WTC11 (cell line): ENCODE measurements at regions not wholly inside any gene's neighbourhood (a gene's known extent, or its start where the extent isn't known, plus 50 kb on each side); places are given as distances from the start of the nearest gene placed in this dataset.

Experiments used
- ATAC-seq: fragments of 200-7000 bp; cut with Tn5 transposase; 2 replicates; pipeline ENCODE4 v1.10.0; 2021; ENCODE audit warnings: mild to moderate bottlenecking, moderate library complexity
- CTCF ChIA-PET: fragments of 300-600 bp; sonication (Branson Sonifier 250); formaldehyde crosslinking; loops from one replicate; lab custom pipeline; 2021; ENCODE audit warnings: antibody characterized with exemption; lab: Charles Lee
- POLR2A ChIA-PET: fragments of 350-600 bp; sonication (Branson Sonifier 250); formaldehyde crosslinking; loops from one replicate; lab custom pipeline; 2021; ENCODE audit warnings: antibody characterized with exemption; lab: Charles Lee
- DNase-seq: peaks from one replicate; pipeline ENCODE4 v3.0.0; 2021; ENCODE audit warnings: low spot score
- H3K27ac Mint-ChIP-seq: 2 replicates; pipeline ENCODE4 v1.8.0; 2021; ENCODE audit warnings: mixed read lengths
- H3K27me3 Mint-ChIP-seq: 2 replicates; pipeline ENCODE4 v1.8.0; 2021; ENCODE audit warnings: low read depth, mild to moderate bottlenecking, moderate library complexity, mixed read lengths
- H3K36me3 Mint-ChIP-seq: 2 replicates; pipeline ENCODE4 v1.8.0; 2021; ENCODE audit warnings: mixed read lengths
- H3K4me1 Mint-ChIP-seq: 2 replicates; pipeline ENCODE4 v1.8.0; 2022; ENCODE audit warnings: mixed read lengths
- H3K4me3 Mint-ChIP-seq: 2 replicates; pipeline ENCODE4 v1.8.0; 2021; ENCODE audit warnings: mild to moderate bottlenecking, moderate library complexity, mixed read lengths
- H3K9me3 Mint-ChIP-seq: 2 replicates; pipeline ENCODE4 v1.8.0; 2021; ENCODE audit warnings: mixed read lengths
- CBFB ChIP-seq: sonication (generic); formaldehyde crosslinking; IDR thresholded peaks from 2 replicates; pipeline ENCODE4 v1.8.1; 2022; ENCODE audit warnings: mild to moderate bottlenecking, low read depth, missing genetic modification reagents
- CDX4 ChIP-seq: fragments of 250-450 bp; sonication (Bioruptor Pico); IDR thresholded peaks from 2 replicates; pipeline ENCODE4 v1.9.0; 2021; ENCODE audit warnings: moderate library complexity, mild to moderate bottlenecking, inconsistent platforms, borderline replicate concordance
- CTCF ChIP-seq: fragments of 200-600 bp; IDR thresholded peaks from 2 replicates; pipeline ENCODE4 v1.8.0; 2022; ENCODE audit warnings: antibody characterized with exemption
- E2F4 ChIP-seq: sonication (generic); formaldehyde crosslinking; IDR thresholded peaks from 2 replicates; pipeline ENCODE4 v1.8.1; 2022; ENCODE audit warnings: low read depth, mild to moderate bottlenecking, moderate library complexity, missing genetic modification reagents, borderline replicate concordance
- FOXJ3 ChIP-seq: sonication (generic); formaldehyde crosslinking; IDR thresholded peaks from 2 replicates; pipeline ENCODE4 v1.9.0; 2021; ENCODE audit warnings: missing genetic modification reagents, mild to moderate bottlenecking, borderline replicate concordance
- FOXP1 ChIP-seq: sonication (generic); formaldehyde crosslinking; IDR thresholded peaks from 2 replicates; pipeline ENCODE4 v1.8.0; 2022; ENCODE audit warnings: missing genetic modification reagents, mild to moderate bottlenecking, moderate library complexity, borderline replicate concordance
- GRHL2 ChIP-seq: fragments of 250-450 bp; sonication (Bioruptor Pico); IDR thresholded peaks from 2 replicates; pipeline ENCODE4 v1.8.0; 2022; ENCODE audit warnings: mild to moderate bottlenecking, moderate library complexity; ENCODE audit not compliant: insufficient replicate concordance, severe bottlenecking
- HMGA2 ChIP-seq: fragments of 250-450 bp; sonication (Bioruptor Pico); IDR thresholded peaks from 2 replicates; pipeline ENCODE4 v1.4.0; 2021; ENCODE audit warnings: mild to moderate bottlenecking, moderate library complexity
- JUN ChIP-seq: sonication (generic); formaldehyde crosslinking; IDR thresholded peaks from 2 replicates; pipeline ENCODE4 v1.8.0; 2023; ENCODE audit warnings: mild to moderate bottlenecking, missing genetic modification reagents
- MXD4 ChIP-seq: fragments of 250-450 bp; sonication (Bioruptor Pico); IDR thresholded peaks from 2 replicates; pipeline ENCODE4 v1.8.0; 2021; ENCODE audit warnings: mild to moderate bottlenecking, moderate library complexity, borderline replicate concordance
- NR3C1 ChIP-seq: sonication (generic); formaldehyde crosslinking; conservative IDR thresholded peaks from 2 replicates; pipeline ENCODE4 v1.8.1; 2023; ENCODE audit warnings: low read depth, mild to moderate bottlenecking, missing genetic modification reagents
- OVOL2 ChIP-seq: fragments of 250-450 bp; sonication (Bioruptor Pico); IDR thresholded peaks from 2 replicates; pipeline ENCODE4 v1.9.0; 2021; ENCODE audit warnings: mild to moderate bottlenecking, borderline replicate concordance
- SP1 ChIP-seq: sonication (generic); formaldehyde crosslinking; conservative IDR thresholded peaks from 2 replicates; pipeline ENCODE4 v1.8.1; 2022; ENCODE audit warnings: missing genetic modification reagents
- STAT6 ChIP-seq: sonication (generic); formaldehyde crosslinking; conservative IDR thresholded peaks from 2 replicates; pipeline ENCODE4 v1.8.1; 2023; ENCODE audit warnings: mild to moderate bottlenecking, low read depth, missing genetic modification reagents, moderate library complexity
- ZBTB43 ChIP-seq: sonication (generic); formaldehyde crosslinking; IDR thresholded peaks from 2 replicates; pipeline ENCODE4 v1.8.1; 2023; ENCODE audit warnings: mild to moderate bottlenecking, missing genetic modification reagents
- ZMAT4 ChIP-seq: fragments of 250-450 bp; sonication (Bioruptor Pico); IDR thresholded peaks from 2 replicates; pipeline ENCODE4 v1.9.0; 2021; ENCODE audit warnings: mild to moderate bottlenecking
- ZNF121 ChIP-seq: sonication (generic); formaldehyde crosslinking; IDR thresholded peaks from 2 replicates; pipeline ENCODE4 v1.8.0; 2023; ENCODE audit warnings: missing genetic modification reagents
- ZNF232 ChIP-seq: sonication (generic); formaldehyde crosslinking; IDR thresholded peaks from 2 replicates; pipeline ENCODE4 v1.8.0; 2022; ENCODE audit warnings: mild to moderate bottlenecking, missing genetic modification reagents
- ZNF396 ChIP-seq: fragments of 250-450 bp; sonication (Bioruptor Pico); IDR thresholded peaks from 2 replicates; pipeline ENCODE4 v1.8.0; 2021; ENCODE audit warnings: mild to moderate bottlenecking, moderate library complexity, borderline replicate concordance
- ZNF423 ChIP-seq: fragments of 250-450 bp; sonication (Bioruptor Pico); IDR thresholded peaks from 2 replicates; pipeline ENCODE4 v2.1.2; 2022; ENCODE audit warnings: mild to moderate bottlenecking, moderate library complexity
- ZNF512 ChIP-seq: sonication (generic); formaldehyde crosslinking; IDR thresholded peaks from 2 replicates; pipeline ENCODE4 v1.8.1; 2022; ENCODE audit warnings: missing genetic modification reagents, borderline replicate concordance
- ZNF671 ChIP-seq: fragments of 250-450 bp; sonication (Bioruptor Pico); IDR thresholded peaks from 2 replicates; pipeline ENCODE4 v1.8.0; 2021; ENCODE audit warnings: mild to moderate bottlenecking
- ZSCAN18 ChIP-seq: fragments of 250-450 bp; sonication (Bioruptor Pico); IDR thresholded peaks from 2 replicates; pipeline ENCODE4 v2.1.2; 2022; ENCODE audit warnings: mild to moderate bottlenecking, moderate library complexity

GRCh38 chr1:188429386-188429785 is 1600.6 kb downstream of the PLA2G4A start (continued):
- TF ChIP-seq CDX4 (CRISPR knock-in tag) (no peak), ZBTB43 (CRISPR knock-in tag) (no peak), CBFB (no peak), FOXP1 (CRISPR knock-in tag) (no peak), JUN (CRISPR knock-in tag) (no peak), ZSCAN18 (no peak), OVOL2 (CRISPR knock-in tag) (no peak), STAT6 (CRISPR knock-in tag) (no peak)

- H3K4me3 Mint-ChIP-seq = no peak overlapping the region
- DNase-seq (no peak), ATAC-seq (no peak)
- CTCF ChIA-PET = no interaction called here
- no peak overlapping the region for H3K27ac Mint-ChIP-seq
- TF ChIP-seq ZNF232 (CRISPR knock-in tag) = no peak
- no peak for TF ChIP-seq CTCF
- no peak for TF ChIP-seq CDX4 (CRISPR knock-in tag)
- no peak for TF ChIP-seq SP1
- no peak for TF ChIP-seq ZNF423 (CRISPR knock-in tag)
- TF ChIP-seq, all 79 proteins: peak for 0
- Mint-ChIP-seq H3K36me3 (no peaks in the 10 kb centered on the region), H3K9me3 (no peaks in the 10 kb centered on the region), H3K27me3 (no peaks in the 10 kb centered on the region), H3K4me1 (no peaks in the 10 kb centered on the region)
- POLR2A ChIA-PET = no interaction called here
Measured at GRCh38 chr1:188432427-188432826, 1603.7 kb downstream of the PLA2G4A start.

- POLR2A ChIA-PET = interaction anchor here (0.7 kb wide), 1 partner anchor 1049 kb away, joined by 3 read pairs; no protein-coding TSS in a partner anchor
- CTCF ChIA-PET = no interaction called here
- H3K27ac Mint-ChIP-seq = no peak overlapping the region
- H3K36me3 Mint-ChIP-seq = no peaks in the 10 kb centered on the region
- H3K4me1 Mint-ChIP-seq = no peaks in the 10 kb centered on the region
- H3K27me3 Mint-ChIP-seq = no peaks in the 10 kb centered on the region
- ATAC-seq = no peak
- DNase-seq = no peak
- H3K4me3 Mint-ChIP-seq = no peak overlapping the region
- H3K9me3 Mint-ChIP-seq = no peaks in the 10 kb centered on the region
- no peak for TF ChIP-seq GRHL2 (CRISPR knock-in tag)
- TF ChIP-seq MXD4 = no peak
- TF ChIP-seq HMGA2 (CRISPR knock-in tag) = no peak
- no peak for TF ChIP-seq ZMAT4 (CRISPR knock-in tag)
- TF ChIP-seq FOXJ3 (CRISPR knock-in tag) = no peak
- no peak for TF ChIP-seq ZNF512 (CRISPR knock-in tag)
- TF ChIP-seq NR3C1 (CRISPR knock-in tag) = no peak
- no peak for TF ChIP-seq ZNF671 (CRISPR knock-in tag)
- TF ChIP-seq ZNF396 (CRISPR knock-in tag) = no peak
- no peak for TF ChIP-seq ZNF121 (CRISPR knock-in tag)
- TF ChIP-seq E2F4 (CRISPR knock-in tag) = no peak
Measured at GRCh38 chr1:188433425-188433824, 1604.7 kb downstream of the PLA2G4A start.
